ENCODE measurements at regions not wholly inside any gene's neighbourhood (a gene's known extent, or its start where the extent isn't known, plus 50 kb on each side); places are given as distances from the start of the nearest gene placed in this dataset.

- BruUV-seq (replicated peaks) = no TSS peak
- intact Hi-C loops (cut with micrococcal nuclease; ENCODE audit: unreplicated experiment) (no loop called here), in situ Hi-C loops (cut with MboI) (no loop called here)
- Histone ChIP-seq H4K20me1 (ENCODE audit: control insufficient read depth, insufficient read depth) (no peaks in the 10 kb centered on the region), H3K36me3 (ENCODE audit: control insufficient read depth in 2 of 2, insufficient read depth in 2 of 2, low read length in 1 of 2) (no peaks in the 10 kb centered on the region), H3K9ac (ENCODE audit: control insufficient read depth, insufficient read depth, low read length) (no peak overlapping the region), H3K27ac (ENCODE audit: control insufficient read depth, insufficient read depth) (no peak overlapping the region), H2AFZ (ENCODE audit: control insufficient read depth, low read depth, low read length) (no peak overlapping the region), H3K4me3 (no peak overlapping the region), H3K79me2 (ENCODE audit: control insufficient read depth, insufficient read depth, low read length) (no peaks in the 10 kb centered on the region), H3K9me3 (replicated peaks; ENCODE audit: control insufficient read depth, insufficient read depth, low read length) (no peaks in the 10 kb centered on the region), H3K4me2 (ENCODE audit: control insufficient read depth, insufficient read depth) (no peak overlapping the region), H3K27me3 (replicated peaks in 1 of 2; ENCODE audit: control insufficient read depth in 2 of 2, insufficient read depth in 2 of 2, low read length in 1 of 2) (no peaks in the 10 kb centered on the region), H3K4me1 (ENCODE audit: control insufficient read depth, insufficient read depth, low read length) (no peaks in the 10 kb centered on the region)
- POLR2A ChIA-PET = no interaction called here
- FAIRE-seq (no peak), ATAC-seq (no peak), DNase-seq (ENCODE audit: low read depth, low spot score) (no peak)
- CTCF ChIA-PET = no interaction called here
- RAD21 ChIA-PET (ENCODE audit: unreplicated experiment) = no interaction called here
- SMC1A ChIA-PET (ENCODE audit: uncharacterized antibody, unreplicated experiment) = no interaction called here
- TF ChIP-seq NR2C1 (IDR thresholded peaks at IDR 0.05) (no peak), NR2F1 (conservative IDR thresholded peaks at IDR 0.05) (no peak), MYC (IDR thresholded peaks at IDR 0.05; ENCODE audit: insufficient read depth, insufficient read length, insufficient replicate concordance, low read length, severe bottlenecking) (no peak), TCF12 (IDR thresholded peaks at IDR 0.05; ENCODE audit: low read depth, low read length) (no peak)
- WGBS (ENCODE audit: insufficient coverage, insufficient replicate concordance, low lambda C conversion rate, missing lambda C conversion rate) = 0% methylated on average over 2 of the region's 2 CpGs
These were observed 116.8 kb upstream of the NUDT10 start for GRCh38 chrX:51215856-51216255.

GRCh38 chrX:51242212-51242611 is 90.4 kb upstream of the NUDT10 start:
- ATAC-seq (no peak), FAIRE-seq (no peak), DNase-seq (ENCODE audit: low read depth, low spot score) (no peak)
- Histone ChIP-seq H3K9ac (ENCODE audit: control insufficient read depth, insufficient read depth, low read length) (no peak overlapping the region), H4K20me1 (ENCODE audit: control insufficient read depth, insufficient read depth) (no peaks in the 10 kb centered on the region), H3K4me2 (ENCODE audit: control insufficient read depth, insufficient read depth) (no peak overlapping the region), H2AFZ (ENCODE audit: control insufficient read depth, low read depth, low read length) (no peak overlapping the region), H3K36me3 (ENCODE audit: control insufficient read depth in 2 of 2, insufficient read depth in 2 of 2, low read length in 1 of 2) (no peaks in the 10 kb centered on the region), H3K27ac (ENCODE audit: control insufficient read depth, insufficient read depth) (no peak overlapping the region), H3K27me3 (replicated peaks in 1 of 2; ENCODE audit: control insufficient read depth in 2 of 2, insufficient read depth in 2 of 2, low read length in 1 of 2) (no peaks in the 10 kb centered on the region), H3K4me1 (ENCODE audit: control insufficient read depth, insufficient read depth, low read length) (no peaks in the 10 kb centered on the region), H3K79me2 (ENCODE audit: control insufficient read depth, insufficient read depth, low read length) (no peaks in the 10 kb centered on the region), H3K4me3 (no peak overlapping the region), H3K9me3 (replicated peaks; ENCODE audit: control insufficient read depth, insufficient read depth, low read length) (no peaks in the 10 kb centered on the region; the same call in 2 of the 3 replicates)
- POLR2A ChIA-PET = no interaction called here
- RAD21 ChIA-PET (ENCODE audit: unreplicated experiment) = no interaction called here
- BruUV-seq (replicated peaks) = no TSS peak
- no peak for TF ChIP-seq NFXL1 (IDR thresholded peaks at IDR 0.05; ENCODE audit: borderline replicate concordance)
- TF ChIP-seq USF1 (IDR thresholded peaks at IDR 0.05; ENCODE audit: borderline replicate concordance, extremely low read length, insufficient read depth, low read depth, low read length) = no peak
- no peak for TF ChIP-seq BCL11A (IDR thresholded peaks at IDR 0.05; ENCODE audit: low read depth, low read length)
- no peak for TF ChIP-seq YY1 (IDR thresholded peaks at IDR 0.05; ENCODE audit: low read depth, low read length)
- TF ChIP-seq SREBF1 (IDR thresholded peaks at IDR 0.05; ENCODE audit: low read length) = no peak
- SMC1A ChIA-PET (ENCODE audit: uncharacterized antibody, unreplicated experiment) = no interaction called here
- WGBS (ENCODE audit: insufficient coverage, insufficient replicate concordance, low lambda C conversion rate, missing lambda C conversion rate) = 24% methylated on average over 4 of the region's 4 CpGs
- in situ Hi-C loops (cut with MboI) (no loop called here), intact Hi-C loops (cut with micrococcal nuclease; ENCODE audit: unreplicated experiment) (no loop called here)
- CTCF ChIA-PET = no interaction called here

Measured in GM12878 (cell line).